ENCODE measurements at regions not wholly inside any gene's neighbourhood (a gene's known extent, or its start where the extent isn't known, plus 50 kb on each side); places are given as distances from the start of the nearest gene placed in this dataset.

DNA sequence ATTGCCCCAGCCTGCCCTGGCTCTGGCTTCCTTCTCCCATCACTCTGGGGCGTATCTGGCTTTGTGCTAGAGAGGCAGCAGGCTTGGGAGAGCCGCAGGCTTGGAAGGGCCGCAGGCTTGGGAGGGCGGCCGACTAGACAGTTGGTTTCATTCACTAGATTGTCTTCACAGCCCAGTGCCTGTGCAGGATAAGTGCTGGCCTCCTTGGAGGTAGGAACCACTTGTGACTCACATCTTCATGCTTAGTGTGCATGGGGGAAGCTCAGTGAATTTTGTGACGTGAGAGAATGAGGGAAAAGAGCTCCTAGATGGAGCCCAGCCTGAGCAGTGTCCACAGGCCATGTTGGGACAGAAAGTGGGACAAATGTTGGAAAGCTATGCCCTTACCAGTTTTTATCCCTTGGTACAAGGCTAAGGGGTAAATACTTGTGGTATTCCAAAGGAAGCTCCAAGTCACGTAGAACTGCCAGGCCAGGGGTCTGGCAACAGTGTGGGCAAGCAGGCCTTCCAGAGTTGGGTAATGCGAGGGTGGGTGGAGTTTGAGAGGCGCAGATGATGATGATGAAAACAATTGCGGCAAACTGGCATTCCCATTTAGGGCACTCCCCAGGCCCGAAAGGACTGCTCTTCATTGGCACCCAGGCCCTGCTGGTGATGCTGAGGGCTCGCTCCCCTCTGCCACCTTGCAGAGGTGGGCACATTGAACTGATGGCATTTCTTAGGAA, 100.1 kb downstream of the DDX1 start (continued):
- TF ChIP-seq, protein P1, sequence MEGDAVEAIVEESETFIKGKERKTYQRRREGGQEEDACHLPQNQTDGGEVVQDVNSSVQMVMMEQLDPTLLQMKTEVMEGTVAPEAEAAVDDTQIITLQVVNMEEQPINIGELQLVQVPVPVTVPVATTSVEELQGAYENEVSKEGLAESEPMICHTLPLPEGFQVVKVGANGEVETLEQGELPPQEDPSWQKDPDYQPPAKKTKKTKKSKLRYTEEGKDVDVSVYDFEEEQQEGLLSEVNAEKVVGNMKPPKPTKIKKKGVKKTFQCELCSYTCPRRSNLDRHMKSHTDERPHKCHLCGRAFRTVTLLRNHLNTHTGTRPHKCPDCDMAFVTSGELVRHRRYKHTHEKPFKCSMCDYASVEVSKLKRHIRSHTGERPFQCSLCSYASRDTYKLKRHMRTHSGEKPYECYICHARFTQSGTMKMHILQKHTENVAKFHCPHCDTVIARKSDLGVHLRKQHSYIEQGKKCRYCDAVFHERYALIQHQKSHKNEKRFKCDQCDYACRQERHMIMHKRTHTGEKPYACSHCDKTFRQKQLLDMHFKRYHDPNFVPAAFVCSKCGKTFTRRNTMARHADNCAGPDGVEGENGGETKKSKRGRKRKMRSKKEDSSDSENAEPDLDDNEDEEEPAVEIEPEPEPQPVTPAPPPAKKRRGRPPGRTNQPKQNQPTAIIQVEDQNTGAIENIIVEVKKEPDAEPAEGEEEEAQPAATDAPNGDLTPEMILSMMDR (conservative IDR thresholded peaks at IDR 0.05; ENCODE audit: low read depth in 2 of 2): no peak
- no peak for TF ChIP-seq STAT1 (IDR thresholded peaks at IDR 0.05; ENCODE audit: unreplicated experiment)

DNA sequence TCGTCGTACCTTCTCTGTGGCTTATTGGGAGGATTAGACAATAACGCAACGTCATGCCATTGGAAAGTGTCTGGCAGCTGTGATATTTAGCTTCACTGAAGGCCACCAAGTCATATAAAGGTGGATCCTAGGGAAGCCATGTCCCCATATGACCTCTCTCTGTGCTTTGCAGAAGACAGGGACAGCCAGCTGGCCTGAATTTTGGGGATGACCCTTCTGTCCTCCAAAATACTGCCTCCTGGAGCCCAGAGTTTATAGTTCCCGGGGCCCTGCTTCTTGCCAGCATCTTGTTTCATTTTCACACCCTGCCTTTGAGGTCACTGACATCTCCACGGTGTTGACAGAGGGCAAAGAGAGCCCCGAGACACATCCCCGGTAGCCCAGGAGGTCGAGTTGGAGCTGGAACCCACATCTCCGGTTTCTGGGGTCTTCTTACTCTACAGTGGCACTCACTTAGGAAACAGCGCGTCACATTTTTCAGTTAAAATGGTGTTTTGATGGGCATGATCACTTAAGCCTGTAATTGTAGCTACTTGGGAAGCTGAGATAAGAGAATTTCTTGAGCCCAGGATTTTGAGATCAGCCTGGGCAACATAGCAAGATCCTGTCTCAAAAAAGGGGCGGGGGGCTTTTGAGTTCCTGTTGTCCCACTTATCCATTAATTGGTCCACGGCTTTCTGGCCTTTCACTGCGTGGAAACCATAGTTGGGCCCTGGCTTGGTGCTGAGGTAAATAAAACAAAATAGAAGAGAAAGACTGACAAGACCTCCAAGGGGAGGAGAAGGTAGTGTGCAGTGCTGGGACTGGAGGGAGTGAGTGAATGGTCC, 101.1 kb downstream of the DDX1 start:
- H3K27me3 Mint-ChIP-seq (ENCODE audit: insufficient read depth, low read depth, poor library complexity): peaks cover 1% of the 10 kb centered on the region
- Histone ChIP-seq H4K20me1 (replicated peaks; ENCODE audit: insufficient read depth) (no peaks in the 10 kb centered on the region), H3K4me2 (no peak overlapping the region), H3K27me3 (ENCODE audit: insufficient read depth) (no peaks in the 10 kb centered on the region), H3K4me3 (no peak overlapping the region), H3K79me2 (replicated peaks; ENCODE audit: insufficient read depth) (no peaks in the 10 kb centered on the region), H3K9me2 (ENCODE audit: insufficient read depth) (no peaks in the 10 kb centered on the region), H3K27ac (ENCODE audit: low read depth) (no peak overlapping the region), H3F3A (replicated peaks; ENCODE audit: low read depth) (no peaks in the 10 kb centered on the region), H2AFZ (no peak overlapping the region), H3K4me1 (ENCODE audit: insufficient read depth) (no peaks in the 10 kb centered on the region; the same call in 1 of the 2 replicates), H3K36me3 (ENCODE audit: insufficient read depth) (no peaks in the 10 kb centered on the region)
- DNase-seq (ENCODE audit: low spot score) (no peak), ATAC-seq (no peak)
- H3K9me3 Mint-ChIP-seq: 0 out of 3 replicates have a peak, but pooled peaks cover 6% of the 10 kb centered on the region
- TF ChIP-seq, protein P2, sequence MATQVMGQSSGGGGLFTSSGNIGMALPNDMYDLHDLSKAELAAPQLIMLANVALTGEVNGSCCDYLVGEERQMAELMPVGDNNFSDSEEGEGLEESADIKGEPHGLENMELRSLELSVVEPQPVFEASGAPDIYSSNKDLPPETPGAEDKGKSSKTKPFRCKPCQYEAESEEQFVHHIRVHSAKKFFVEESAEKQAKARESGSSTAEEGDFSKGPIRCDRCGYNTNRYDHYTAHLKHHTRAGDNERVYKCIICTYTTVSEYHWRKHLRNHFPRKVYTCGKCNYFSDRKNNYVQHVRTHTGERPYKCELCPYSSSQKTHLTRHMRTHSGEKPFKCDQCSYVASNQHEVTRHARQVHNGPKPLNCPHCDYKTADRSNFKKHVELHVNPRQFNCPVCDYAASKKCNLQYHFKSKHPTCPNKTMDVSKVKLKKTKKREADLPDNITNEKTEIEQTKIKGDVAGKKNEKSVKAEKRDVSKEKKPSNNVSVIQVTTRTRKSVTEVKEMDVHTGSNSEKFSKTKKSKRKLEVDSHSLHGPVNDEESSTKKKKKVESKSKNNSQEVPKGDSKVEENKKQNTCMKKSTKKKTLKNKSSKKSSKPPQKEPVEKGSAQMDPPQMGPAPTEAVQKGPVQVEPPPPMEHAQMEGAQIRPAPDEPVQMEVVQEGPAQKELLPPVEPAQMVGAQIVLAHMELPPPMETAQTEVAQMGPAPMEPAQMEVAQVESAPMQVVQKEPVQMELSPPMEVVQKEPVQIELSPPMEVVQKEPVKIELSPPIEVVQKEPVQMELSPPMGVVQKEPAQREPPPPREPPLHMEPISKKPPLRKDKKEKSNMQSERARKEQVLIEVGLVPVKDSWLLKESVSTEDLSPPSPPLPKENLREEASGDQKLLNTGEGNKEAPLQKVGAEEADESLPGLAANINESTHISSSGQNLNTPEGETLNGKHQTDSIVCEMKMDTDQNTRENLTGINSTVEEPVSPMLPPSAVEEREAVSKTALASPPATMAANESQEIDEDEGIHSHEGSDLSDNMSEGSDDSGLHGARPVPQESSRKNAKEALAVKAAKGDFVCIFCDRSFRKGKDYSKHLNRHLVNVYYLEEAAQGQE (IDR thresholded peaks at IDR 0.05; ENCODE audit: unreplicated experiment): no peak
- TF ChIP-seq NANOG (IDR thresholded peaks at IDR 0.05; ENCODE audit: borderline replicate concordance) (no peak), POLR2AphosphoS5 (IDR thresholded peaks at IDR 0.05; ENCODE audit: low read depth) (no peak), ZNF331 (CRISPR knock-in tag; IDR thresholded peaks at IDR 0.05; ENCODE audit: low read depth) (no peak), STAT1 (IDR thresholded peaks at IDR 0.05; ENCODE audit: unreplicated experiment) (no peak)
- H3K4me1 Mint-ChIP-seq: no peaks in the 10 kb centered on the region; the same call in 2 of the 3 replicates
- no peaks in the 10 kb centered on the region for H3K36me3 Mint-ChIP-seq (ENCODE audit: low read depth)
- no peak overlapping the region for H3K4me3 Mint-ChIP-seq
- H3K27ac Mint-ChIP-seq: no peak overlapping the region

All from GM23338 (cell line).